Mucosa of descending colon (tissue), 3 donors: ENCODE measurements at regions not wholly inside any gene's neighbourhood (a gene's known extent, or its start where the extent isn't known, plus 50 kb on each side); places are given as distances from the start of the nearest gene placed in this dataset.

Experiments
- ATAC-seq: fragments of 200-7000 bp; cut with Tn5 transposase; one replicate; pipeline ENCODE4 v1.9.1; 2020; ENCODE audit warnings: mild to moderate bottlenecking, moderate library complexity
- DNase-seq, 3 donors: peaks; one replicate each; pipeline ENCODE4 v3.0.0-alpha.2; 2020
- H3K36me3 ChIP-seq: fragments of 200-600 bp; one replicate; pipeline ENCODE4 v1.8.0; 2021; ENCODE audit warnings: low read depth, mild to moderate bottlenecking
- H3K4me1 ChIP-seq: fragments of 200-600 bp; one replicate; pipeline ENCODE4 v1.8.0; 2021; ENCODE audit warnings: low read depth, mild to moderate bottlenecking
- H3K4me3 ChIP-seq: fragments of 200-600 bp; one replicate; pipeline ENCODE4 v1.8.0; 2021; ENCODE audit warnings: mild to moderate bottlenecking
- H3K9me3 ChIP-seq: fragments of 200-600 bp; one replicate; pipeline ENCODE4 v1.8.0; 2021; ENCODE audit warnings: mild to moderate bottlenecking
- intact Hi-C, 2 donors: fragments of 100-400 bp; cut with DNase I in 1 of 2; cut with micrococcal nuclease in 1 of 2; formaldehyde crosslinking; loops; one replicate each; pipeline versions ENCODE4 v1.11.0 to v1.11.1; 2022; cut with DNase I, micrococcal nuclease
- TF ChIP-seq, protein P1 (sequence below): fragments of 200-600 bp; IDR thresholded peaks from one replicate; pipeline ENCODE4 v1.8.0; 2022; ENCODE audit warnings: antibody characterized with exemption, mild to moderate bottlenecking
- donor health status: DM: no; HTN: no; CAD: no; lungs with moderate emphysema.
- donor health status: DM: no; HTN: no; CAD: no.
- donor health status: DM: no; HTN: yes; CAD: no.

DNA sequence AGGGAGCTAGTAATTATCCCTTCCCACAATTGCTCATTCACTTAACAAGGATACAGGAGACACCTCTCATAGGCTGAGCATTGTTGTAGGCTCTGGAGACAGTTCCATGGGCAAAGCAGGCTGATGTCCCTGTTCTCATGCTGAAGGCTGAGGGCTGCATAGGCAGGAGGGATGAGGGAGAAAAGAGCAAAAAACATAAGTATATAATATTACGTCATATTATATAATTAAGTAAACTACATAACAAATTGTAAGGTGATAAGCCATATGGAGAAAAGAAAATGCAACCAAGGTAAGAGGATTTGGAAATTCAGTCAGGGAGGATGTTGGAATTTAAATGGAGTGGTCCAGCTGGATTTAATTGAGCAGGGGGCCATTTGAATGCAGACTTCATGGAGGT is 380.6 kb upstream of the ST6GAL2 start:
- DNase-seq (no peak), ATAC-seq (no peak)
- Histone ChIP-seq H3K36me3 (no peaks in the 10 kb centered on the region), H3K4me1 (no peaks in the 10 kb centered on the region), H3K9me3 (no peaks in the 10 kb centered on the region), H3K4me3 (no peak overlapping the region)
- intact Hi-C loops, result no loop called here
- TF ChIP-seq, protein P1, sequence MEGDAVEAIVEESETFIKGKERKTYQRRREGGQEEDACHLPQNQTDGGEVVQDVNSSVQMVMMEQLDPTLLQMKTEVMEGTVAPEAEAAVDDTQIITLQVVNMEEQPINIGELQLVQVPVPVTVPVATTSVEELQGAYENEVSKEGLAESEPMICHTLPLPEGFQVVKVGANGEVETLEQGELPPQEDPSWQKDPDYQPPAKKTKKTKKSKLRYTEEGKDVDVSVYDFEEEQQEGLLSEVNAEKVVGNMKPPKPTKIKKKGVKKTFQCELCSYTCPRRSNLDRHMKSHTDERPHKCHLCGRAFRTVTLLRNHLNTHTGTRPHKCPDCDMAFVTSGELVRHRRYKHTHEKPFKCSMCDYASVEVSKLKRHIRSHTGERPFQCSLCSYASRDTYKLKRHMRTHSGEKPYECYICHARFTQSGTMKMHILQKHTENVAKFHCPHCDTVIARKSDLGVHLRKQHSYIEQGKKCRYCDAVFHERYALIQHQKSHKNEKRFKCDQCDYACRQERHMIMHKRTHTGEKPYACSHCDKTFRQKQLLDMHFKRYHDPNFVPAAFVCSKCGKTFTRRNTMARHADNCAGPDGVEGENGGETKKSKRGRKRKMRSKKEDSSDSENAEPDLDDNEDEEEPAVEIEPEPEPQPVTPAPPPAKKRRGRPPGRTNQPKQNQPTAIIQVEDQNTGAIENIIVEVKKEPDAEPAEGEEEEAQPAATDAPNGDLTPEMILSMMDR, result no peak

DNA sequence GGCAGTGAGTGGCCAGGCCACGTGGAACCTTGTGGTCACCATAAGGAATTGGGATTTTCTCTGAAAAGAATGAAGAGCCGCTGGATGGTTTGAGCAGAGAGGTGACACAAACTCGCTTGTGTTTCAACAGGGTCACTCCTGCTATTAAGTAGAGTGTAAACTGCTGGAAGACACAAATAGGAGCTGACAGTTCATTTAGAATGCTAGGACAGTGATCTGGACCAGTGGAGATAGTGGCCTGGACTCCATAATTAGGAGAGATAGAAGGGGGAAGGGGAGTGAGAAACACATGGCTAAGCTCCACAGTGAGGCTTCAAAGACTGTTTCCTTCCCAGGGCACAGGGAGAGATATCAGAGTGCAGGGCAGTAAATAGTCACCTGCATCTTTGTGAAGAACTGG is 381.1 kb upstream of the ST6GAL2 start:
- Histone ChIP-seq H3K36me3 (no peaks in the 10 kb centered on the region), H3K4me3 (no peak overlapping the region), H3K9me3 (no peaks in the 10 kb centered on the region), H3K4me1 (no peaks in the 10 kb centered on the region)
- no peak for ATAC-seq
- intact Hi-C loops, result no loop called here
- no peak for DNase-seq
- TF ChIP-seq, protein P1, result no peak

DNA sequence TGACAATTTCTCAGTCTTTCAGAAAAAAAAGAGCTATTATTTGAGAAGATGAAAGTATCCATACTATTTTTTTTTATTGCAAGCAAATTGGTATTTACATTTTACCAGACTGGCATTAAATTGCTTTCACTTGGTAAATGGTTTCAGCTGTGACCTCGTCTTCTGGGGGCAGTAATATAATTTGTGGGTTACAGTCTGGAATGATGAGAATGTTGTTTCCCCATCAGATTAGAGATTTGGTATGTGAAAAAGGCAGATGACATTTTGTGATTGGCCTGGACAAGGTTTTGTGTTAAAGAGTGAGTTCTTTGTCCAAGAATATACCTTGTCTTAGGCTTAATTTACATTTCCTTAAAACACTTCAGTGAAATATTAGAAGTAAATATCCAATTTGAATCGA is 390.1 kb upstream of the ST6GAL2 start:
- intact Hi-C loops, result no loop called here
- ATAC-seq, result no peak
- TF ChIP-seq, protein P1, result no peak
- Histone ChIP-seq H3K36me3 (no peaks in the 10 kb centered on the region), H3K4me3 (no peak overlapping the region), H3K9me3 (no peaks in the 10 kb centered on the region), H3K4me1 (no peaks in the 10 kb centered on the region)
- DNase-seq, result no peak

DNA sequence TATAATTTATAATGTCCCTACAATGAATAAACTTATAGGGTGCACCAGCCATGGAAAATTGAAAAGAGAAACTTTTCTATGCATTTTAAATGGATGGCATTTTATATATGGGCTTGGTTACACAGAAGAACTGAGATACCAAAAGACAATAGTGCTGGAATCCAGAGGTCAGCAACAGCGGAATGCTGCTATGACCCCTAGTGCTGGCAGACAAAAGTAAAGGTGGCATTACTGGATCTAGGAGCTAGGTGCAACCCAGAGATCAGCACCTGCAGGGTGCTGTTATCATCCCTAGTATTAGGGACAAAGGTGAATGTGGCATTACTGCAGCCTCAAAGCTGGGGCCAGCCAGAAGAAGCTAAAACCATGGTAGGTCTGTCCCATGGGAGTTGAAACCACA is 392.7 kb upstream of the ST6GAL2 start:
- intact Hi-C loops, result no loop called here
- DNase-seq (no peak), ATAC-seq (no peak)

DNA sequence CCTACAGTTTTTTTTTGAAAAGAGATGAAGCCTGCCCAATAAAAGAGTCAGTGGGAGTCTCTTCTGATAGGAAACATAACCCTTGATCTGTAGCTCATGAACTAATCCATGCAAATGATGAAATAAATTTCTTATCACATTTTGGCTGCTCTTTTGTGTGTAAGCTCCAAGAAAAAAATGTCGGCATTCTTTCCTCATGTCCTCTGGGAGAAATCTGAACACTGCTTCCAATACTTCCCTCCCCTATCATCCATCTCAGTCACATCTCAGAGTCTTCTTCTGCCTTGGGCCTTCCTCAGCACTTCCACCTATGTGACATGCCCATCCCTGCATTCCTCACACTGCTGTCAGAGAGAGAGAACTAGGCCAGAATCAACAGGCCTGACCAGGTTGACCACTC is 395.7 kb upstream of the ST6GAL2 start:
- intact Hi-C loops, result no loop called here

More for the DNA sequence above, 392.7 kb upstream of the ST6GAL2 start:
- Histone ChIP-seq H3K36me3 (no peaks in the 10 kb centered on the region), H3K4me1 (no peaks in the 10 kb centered on the region), H3K4me3 (no peak overlapping the region), H3K9me3 (no peaks in the 10 kb centered on the region)
- TF ChIP-seq, protein P1, result no peak

DNA sequence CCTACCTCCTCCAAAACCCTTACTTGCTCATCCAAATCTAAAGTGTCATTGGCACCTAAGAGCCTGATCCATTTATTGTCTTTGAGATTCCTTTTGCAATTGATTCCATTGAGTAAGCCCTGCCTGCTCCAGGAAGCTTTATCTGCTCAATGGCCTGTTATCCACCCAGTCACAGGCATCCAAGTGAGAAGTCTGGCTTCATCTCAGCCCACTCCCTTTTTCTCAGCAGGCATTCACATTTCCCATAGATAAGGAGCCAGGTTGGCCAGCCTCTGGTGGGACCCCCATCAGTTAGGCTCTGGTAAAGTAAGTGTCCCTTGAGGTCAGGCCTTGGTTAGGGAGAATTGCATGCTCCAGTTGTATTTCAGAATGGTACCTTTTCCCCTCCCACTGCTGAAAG is 396.2 kb upstream of the ST6GAL2 start:
- Histone ChIP-seq H3K4me3 (no peak overlapping the region), H3K4me1 (no peaks in the 10 kb centered on the region), H3K9me3 (no peaks in the 10 kb centered on the region), H3K36me3 (no peaks in the 10 kb centered on the region)
- ATAC-seq (no peak), DNase-seq (no peak)
- intact Hi-C loops, result no loop called here
- TF ChIP-seq, protein P1, result no peak

More for the DNA sequence above, 395.7 kb upstream of the ST6GAL2 start:
- DNase-seq, result no peak
- H3K9me3 ChIP-seq, result no peaks in the 10 kb centered on the region
- TF ChIP-seq, protein P1, result no peak
- H3K4me1 ChIP-seq, result no peaks in the 10 kb centered on the region
- ATAC-seq, result no peak
- no peak overlapping the region for H3K4me3 ChIP-seq
- H3K36me3 ChIP-seq, result no peaks in the 10 kb centered on the region
